ENCODE measurements at regions not wholly inside any gene's neighbourhood (a gene's known extent, or its start where the extent isn't known, plus 50 kb on each side); places are given as distances from the start of the nearest gene placed in this dataset.

GRCh38 chr11:95349345-95349942 is 118.4 kb upstream of the SESN3 start:
- intact Hi-C loops (cut with micrococcal nuclease) = no loop called here
- Histone ChIP-seq H2AFZ (ENCODE audit: low read depth, low read length, poor library complexity, severe bottlenecking) (no peak overlapping the region), H3K36me3 (ENCODE audit: control insufficient read depth in 1 of 2, insufficient read depth in 2 of 2, low read length in 2 of 2) (no peaks in the 10 kb centered on the region), H3K9me2 (ENCODE audit: insufficient read depth) (no peaks in the 10 kb centered on the region), H3K27me3 (ENCODE audit: insufficient read depth, low read length) (no peaks in the 10 kb centered on the region), H4K20me1 (ENCODE audit: insufficient read depth) (no peaks in the 10 kb centered on the region), H3K9ac (ENCODE audit: low read length) (no peak overlapping the region), H3K9me3 (ENCODE audit: control insufficient read depth in 1 of 2, insufficient read depth in 1 of 2, low read depth in 1 of 2, low read length in 2 of 2) (no peaks in the 10 kb centered on the region), H3K4me2 (ENCODE audit: low read length) (no peak overlapping the region), H3K4me3 (replicated peaks in 1 of 2; ENCODE audit: low read depth in 1 of 2, low read length in 2 of 2) (no peak overlapping the region), H3K27ac (ENCODE audit: low read depth, low read length) (no peak overlapping the region), H3K79me2 (ENCODE audit: insufficient read depth, low read length) (no peaks in the 10 kb centered on the region), H3K4me1 (ENCODE audit: control insufficient read depth in 1 of 2, insufficient read depth in 2 of 2, low read length in 2 of 2) (no peaks in the 10 kb centered on the region)
- DNase-seq (ENCODE audit: low read depth, low spot score) = no peak
- ChIA-PET POLR2A (no interaction called here), CTCF (no interaction called here), RAD21 (ENCODE audit: low non-redundant PET in 1 of 2, low total read pairs in 2 of 2, uncharacterized antibody in 2 of 2, unreplicated experiment in 2 of 2) (no interaction called here)
- TF ChIP-seq ZFX (IDR thresholded peaks at IDR 0.05) (no peak), CBX3 (IDR thresholded peaks at IDR 0.05; ENCODE audit: low read depth) (no peak), ZBTB33 (IDR thresholded peaks at IDR 0.05; ENCODE audit: extremely low read depth, insufficient replicate concordance, low read length) (no peak)
- TF ChIP-seq, protein P1, sequence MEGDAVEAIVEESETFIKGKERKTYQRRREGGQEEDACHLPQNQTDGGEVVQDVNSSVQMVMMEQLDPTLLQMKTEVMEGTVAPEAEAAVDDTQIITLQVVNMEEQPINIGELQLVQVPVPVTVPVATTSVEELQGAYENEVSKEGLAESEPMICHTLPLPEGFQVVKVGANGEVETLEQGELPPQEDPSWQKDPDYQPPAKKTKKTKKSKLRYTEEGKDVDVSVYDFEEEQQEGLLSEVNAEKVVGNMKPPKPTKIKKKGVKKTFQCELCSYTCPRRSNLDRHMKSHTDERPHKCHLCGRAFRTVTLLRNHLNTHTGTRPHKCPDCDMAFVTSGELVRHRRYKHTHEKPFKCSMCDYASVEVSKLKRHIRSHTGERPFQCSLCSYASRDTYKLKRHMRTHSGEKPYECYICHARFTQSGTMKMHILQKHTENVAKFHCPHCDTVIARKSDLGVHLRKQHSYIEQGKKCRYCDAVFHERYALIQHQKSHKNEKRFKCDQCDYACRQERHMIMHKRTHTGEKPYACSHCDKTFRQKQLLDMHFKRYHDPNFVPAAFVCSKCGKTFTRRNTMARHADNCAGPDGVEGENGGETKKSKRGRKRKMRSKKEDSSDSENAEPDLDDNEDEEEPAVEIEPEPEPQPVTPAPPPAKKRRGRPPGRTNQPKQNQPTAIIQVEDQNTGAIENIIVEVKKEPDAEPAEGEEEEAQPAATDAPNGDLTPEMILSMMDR (IDR thresholded peaks at IDR 0.05 in 2 of 3, conservative IDR thresholded peaks at IDR 0.05 in 1 of 3; ENCODE audit: borderline replicate concordance in 1 of 3, insufficient read depth in 1 of 3, low read depth in 2 of 3, low read length in 2 of 3) = no peak
- no peak for ATAC-seq
- no TSS peak for BruUV-seq (replicated peaks)

DNA sequence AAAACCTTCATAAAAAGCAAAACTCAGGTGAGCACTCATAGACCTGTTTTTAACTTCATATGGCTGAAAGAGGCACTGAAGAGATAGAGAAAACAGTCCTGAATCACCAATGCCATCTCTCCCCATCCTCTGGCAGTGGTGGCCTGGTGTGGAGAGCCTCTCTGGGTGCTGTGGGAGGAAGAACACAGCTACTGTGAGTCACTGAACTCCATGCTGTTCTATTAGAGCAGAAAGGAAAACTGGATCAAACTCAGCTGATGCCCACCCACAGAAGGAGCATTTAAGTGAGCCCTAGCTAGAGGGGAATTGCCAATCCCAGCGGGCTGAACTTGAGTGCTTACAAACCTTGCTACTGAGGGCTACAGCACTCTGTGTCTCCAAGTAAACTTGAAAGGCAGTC is 115.3 kb upstream of the SESN3 start:
- no peaks in the 10 kb centered on the region for H3K79me2 ChIP-seq (ENCODE audit: insufficient read depth, low read length)
- no TSS peak for BruUV-seq (replicated peaks)
- CTCF ChIA-PET = no interaction called here
- TF ChIP-seq SP1 (IDR thresholded peaks at IDR 0.05; ENCODE audit: low read depth) (no peak), TCF7L2 (IDR thresholded peaks at IDR 0.05; ENCODE audit: borderline replicate concordance, extremely low read depth, insufficient read depth, insufficient read length) (no peak), EZH2 (IDR thresholded peaks at IDR 0.05) (no peak), MAX (IDR thresholded peaks at IDR 0.05) (no peak), ZNF274 (IDR thresholded peaks at IDR 0.05; ENCODE audit: low read depth, low read length) (no peak), EZH2phosphoT487 (IDR thresholded peaks at IDR 0.05; ENCODE audit: borderline replicate concordance) (no peak), CEBPB (IDR thresholded peaks at IDR 0.05; ENCODE audit: low read depth) (no peak), ZFX (IDR thresholded peaks at IDR 0.05) (no peak), RAD21 (IDR thresholded peaks at IDR 0.05; ENCODE audit: low read depth) (no peak), POLR2A (IDR thresholded peaks at IDR 0.05; ENCODE audit: borderline replicate concordance, extremely low read depth, insufficient read depth, insufficient read length) (no peak), FOSL1 (IDR thresholded peaks at IDR 0.05; ENCODE audit: low read depth) (no peak), SIN3A (IDR thresholded peaks at IDR 0.05; ENCODE audit: low read depth) (no peak), POLR2AphosphoS5 (IDR thresholded peaks at IDR 0.05; ENCODE audit: low read depth, low read length) (no peak)
- TF ChIP-seq, protein P2, sequence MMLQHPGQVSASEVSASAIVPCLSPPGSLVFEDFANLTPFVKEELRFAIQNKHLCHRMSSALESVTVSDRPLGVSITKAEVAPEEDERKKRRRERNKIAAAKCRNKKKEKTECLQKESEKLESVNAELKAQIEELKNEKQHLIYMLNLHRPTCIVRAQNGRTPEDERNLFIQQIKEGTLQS (IDR thresholded peaks at IDR 0.05) = no peak

More for the DNA sequence above, 115.3 kb upstream of the SESN3 start:
- Histone ChIP-seq H3K4me2 (ENCODE audit: low read length) (no peak overlapping the region), H3K36me3 (ENCODE audit: control insufficient read depth in 1 of 2, insufficient read depth in 2 of 2, low read length in 2 of 2) (no peaks in the 10 kb centered on the region), H3K4me1 (ENCODE audit: control insufficient read depth in 1 of 2, insufficient read depth in 2 of 2, low read length in 2 of 2) (no peaks in the 10 kb centered on the region), H3K9ac (ENCODE audit: low read length) (no peak overlapping the region), H3K4me3 (replicated peaks in 1 of 2; ENCODE audit: low read depth in 1 of 2, low read length in 2 of 2) (no peak overlapping the region), H3K9me3 (ENCODE audit: control insufficient read depth in 1 of 2, insufficient read depth in 1 of 2, low read depth in 1 of 2, low read length in 2 of 2) (no peaks in the 10 kb centered on the region), H3K27me3 (ENCODE audit: insufficient read depth, low read length) (no peaks in the 10 kb centered on the region), H3K27ac (ENCODE audit: low read depth, low read length) (no peak overlapping the region), H3K9me2 (ENCODE audit: insufficient read depth) (no peaks in the 10 kb centered on the region), H2AFZ (ENCODE audit: low read depth, low read length, poor library complexity, severe bottlenecking) (no peak overlapping the region), H4K20me1 (ENCODE audit: insufficient read depth) (no peaks in the 10 kb centered on the region)
- ChIA-PET RAD21 (ENCODE audit: low non-redundant PET in 1 of 2, low total read pairs in 2 of 2, uncharacterized antibody in 2 of 2, unreplicated experiment in 2 of 2) (no interaction called here), POLR2A (no interaction called here)
- ATAC-seq = no peak
- DNase-seq (ENCODE audit: low read depth, low spot score) = no peak
- intact Hi-C loops (cut with micrococcal nuclease) = no loop called here

Data from HCT116 (cell line).